ENCODE measurements at regions not wholly inside any gene's neighbourhood (a gene's known extent, or its start where the extent isn't known, plus 50 kb on each side); places are given as distances from the start of the nearest gene placed in this dataset.

DNA sequence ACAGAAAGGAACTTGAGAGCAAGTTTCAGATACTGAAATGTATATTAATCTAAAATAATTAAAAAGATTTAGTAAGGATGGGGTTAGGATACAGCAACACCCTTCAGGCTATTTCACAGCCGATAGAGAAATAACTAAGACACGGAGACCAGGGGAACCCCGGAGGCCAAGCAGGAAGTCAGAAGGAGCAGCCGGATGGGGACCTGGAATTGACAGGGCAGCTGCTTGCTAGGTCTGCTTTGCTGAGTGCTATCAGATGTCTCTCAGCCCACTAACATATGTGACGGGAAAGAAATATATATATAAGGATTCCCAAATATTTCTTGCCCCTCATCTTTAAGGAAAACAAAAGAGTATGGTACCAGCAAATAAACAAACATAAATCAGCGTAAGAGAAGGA lies 154.1 kb upstream of the CDH5 start:
- intact Hi-C loops (cut with micrococcal nuclease), result no loop called here

DNA sequence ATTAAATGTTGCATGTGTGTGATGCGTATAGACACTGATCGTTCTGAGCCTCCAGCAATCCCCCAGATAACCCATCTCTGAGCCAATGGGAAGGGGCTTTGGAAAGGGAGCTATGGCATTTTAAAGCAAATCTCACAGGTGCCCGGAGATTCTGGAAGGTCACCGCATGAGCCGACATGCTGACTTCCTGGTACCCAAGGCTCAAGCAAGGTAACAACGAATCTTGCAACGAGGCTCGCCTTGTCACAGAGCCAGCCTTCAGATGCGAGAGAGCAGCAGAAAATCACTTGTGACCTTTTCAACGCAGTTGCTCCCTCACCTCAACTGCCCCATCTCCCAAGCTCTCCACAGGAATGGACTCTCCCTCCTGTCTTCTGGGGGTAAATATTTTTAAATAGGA lies 154.8 kb upstream of the CDH5 start:
- intact Hi-C loops (cut with micrococcal nuclease), result no loop called here

DNA sequence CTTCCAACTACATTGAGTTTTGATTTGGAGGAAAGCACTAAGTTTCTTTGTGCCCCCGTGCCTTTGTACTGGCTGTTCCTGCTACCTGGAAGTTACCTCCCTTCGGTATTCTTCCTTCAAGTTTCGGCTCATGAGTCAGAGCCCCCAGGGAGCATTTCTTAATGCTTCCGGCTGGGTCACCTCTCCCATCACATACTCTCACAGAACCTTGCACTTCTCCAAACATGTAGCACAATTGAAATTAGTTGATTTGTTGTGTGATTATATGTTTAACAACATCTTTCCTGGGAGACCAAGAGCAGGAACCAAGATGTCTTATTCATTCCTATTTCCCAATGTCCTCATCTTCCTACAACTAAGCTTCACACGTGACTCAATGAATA lies 158.6 kb upstream of the CDH5 start:
- intact Hi-C loops (cut with micrococcal nuclease), result no loop called here

DNA sequence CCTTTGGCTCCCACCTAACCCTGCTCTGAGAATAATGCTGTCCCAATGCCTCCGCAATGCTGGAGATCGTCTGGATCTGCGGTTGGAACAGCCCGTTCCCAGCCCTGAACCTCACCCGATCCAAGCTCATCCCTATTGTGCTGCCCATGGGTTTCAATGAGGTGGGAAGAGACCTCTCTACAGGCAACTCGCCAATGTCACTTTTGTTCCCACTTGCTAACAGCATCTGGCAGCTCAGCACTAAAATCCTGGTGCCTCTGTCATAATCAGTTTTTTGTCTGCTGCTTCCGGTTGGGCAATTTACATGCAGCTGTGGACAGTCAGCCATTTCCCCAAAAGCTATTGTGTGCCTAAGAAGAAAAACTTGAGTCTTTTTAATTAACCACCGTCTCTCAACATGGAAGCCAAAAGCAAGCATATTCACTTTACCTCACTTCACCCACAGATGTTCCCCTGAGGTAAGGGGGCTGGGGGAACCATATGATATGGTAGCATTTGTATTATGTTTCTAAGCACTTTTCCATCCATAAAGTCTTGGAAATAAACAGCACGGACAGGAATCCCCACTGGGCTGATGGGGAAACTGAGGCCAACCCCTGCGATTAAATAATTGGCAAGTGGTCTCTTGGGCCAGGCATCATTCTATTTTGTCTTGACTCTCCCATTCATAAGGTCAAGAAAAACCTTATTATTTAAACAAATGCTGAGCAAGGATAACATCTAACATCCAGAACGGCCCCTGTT lies 159.2 kb upstream of the CDH5 start:
- intact Hi-C loops (cut with micrococcal nuclease), result no loop called here

DNA sequence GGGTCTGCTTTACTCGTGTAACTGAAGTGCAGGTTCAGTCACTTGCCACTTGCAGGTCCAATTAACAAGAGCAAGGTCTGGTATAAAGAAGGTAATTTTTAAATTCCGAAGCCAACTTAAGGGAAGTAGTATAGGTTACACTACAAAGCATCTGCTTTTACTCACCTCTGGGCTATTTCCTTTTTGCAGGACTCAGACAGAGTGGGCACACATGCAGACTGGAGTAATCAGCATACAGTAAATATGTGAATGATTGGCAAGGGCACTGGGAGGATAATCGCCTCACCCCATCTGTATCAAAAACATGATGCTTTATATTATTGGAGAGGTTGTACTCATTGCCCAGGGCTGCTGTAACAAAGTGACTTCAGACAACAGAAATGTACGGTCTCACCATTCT lies 160.1 kb upstream of the CDH5 start:
- intact Hi-C loops (cut with micrococcal nuclease), result no loop called here

DNA sequence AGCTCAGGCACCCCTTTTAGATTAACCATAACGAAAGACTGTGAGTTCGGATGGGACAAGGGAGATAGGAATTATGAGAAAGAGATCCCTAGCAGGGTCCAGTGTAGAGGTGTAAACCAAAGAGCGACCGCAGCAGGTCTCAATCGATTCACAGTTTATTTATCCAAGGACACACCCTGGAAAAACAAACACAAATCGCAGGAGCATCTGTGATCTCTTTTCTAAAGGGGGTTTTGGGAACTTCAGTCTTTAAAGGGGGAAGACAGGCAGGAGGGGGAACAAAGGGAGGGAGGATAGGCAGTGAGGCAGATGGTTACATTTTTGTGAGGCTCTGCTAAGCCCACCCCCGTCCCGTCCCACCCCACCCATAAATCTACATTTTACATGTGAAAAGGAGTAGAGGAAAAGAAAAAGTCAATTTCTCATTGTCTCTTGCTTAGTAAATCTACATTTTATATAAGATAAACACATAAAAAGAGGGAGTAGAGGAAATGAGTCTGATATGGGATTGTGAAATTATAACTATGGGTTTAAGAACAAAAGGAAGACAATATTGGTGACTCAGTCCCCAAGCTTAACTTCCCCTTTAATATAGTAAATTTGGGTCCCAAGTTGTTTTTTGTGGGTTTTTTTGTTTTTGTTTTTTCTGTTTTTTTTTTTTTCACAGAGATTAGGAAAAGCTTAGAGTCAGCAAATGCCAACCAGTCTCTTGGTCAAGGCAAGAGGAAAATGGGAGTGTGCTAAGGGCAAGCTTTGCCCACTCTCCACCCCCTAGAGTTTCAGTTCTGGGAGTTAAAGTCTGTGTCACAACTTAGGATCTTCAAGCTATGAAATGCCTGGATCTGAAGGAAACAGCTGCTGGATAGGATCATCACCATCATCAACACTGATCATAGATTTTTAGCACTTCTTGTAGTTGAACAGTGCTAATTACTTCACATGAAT lies 160.9 kb upstream of the CDH5 start:
- intact Hi-C loops (cut with micrococcal nuclease), result no loop called here

DNA sequence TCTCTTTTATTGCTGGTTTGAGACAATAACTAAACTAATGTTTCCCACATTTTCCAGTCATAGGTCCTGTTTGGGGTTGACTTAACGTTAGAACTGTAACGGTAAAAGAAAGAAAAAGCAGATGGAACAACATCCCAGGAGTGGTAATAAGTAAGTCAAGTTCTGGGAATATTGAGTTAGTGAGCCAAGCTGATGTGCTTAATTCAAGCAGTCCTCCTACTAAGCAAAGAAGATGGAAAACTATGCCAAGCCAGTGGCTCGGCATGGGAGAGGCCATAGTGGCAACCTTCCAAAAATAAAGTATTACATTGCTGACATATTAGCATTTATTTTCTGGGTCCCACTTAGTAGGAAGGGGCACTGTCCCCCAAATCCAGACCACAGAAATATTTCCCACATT lies 161.7 kb upstream of the CDH5 start:
- intact Hi-C loops (cut with micrococcal nuclease), result no loop called here

DNA sequence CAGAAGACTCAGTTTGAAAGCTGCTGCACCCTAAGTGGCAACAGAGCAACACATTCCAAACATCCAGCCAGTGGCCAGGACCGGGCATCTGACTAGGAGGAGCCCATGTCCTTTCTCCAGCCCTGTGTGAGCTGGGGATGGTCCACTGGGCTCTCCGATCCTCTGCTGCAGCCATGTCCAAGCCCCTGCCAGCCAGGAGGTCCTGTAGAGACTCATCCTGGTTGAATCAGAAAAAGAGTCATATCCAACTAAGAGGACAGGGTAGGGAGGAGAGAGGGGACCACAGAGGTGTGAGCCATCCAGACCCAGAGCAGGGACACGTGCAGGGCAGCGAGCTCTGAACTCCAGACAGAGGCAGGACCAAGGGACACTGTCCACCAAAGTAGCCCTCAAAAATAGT lies 163.0 kb upstream of the CDH5 start:
- intact Hi-C loops (cut with micrococcal nuclease), result no loop called here

DNA sequence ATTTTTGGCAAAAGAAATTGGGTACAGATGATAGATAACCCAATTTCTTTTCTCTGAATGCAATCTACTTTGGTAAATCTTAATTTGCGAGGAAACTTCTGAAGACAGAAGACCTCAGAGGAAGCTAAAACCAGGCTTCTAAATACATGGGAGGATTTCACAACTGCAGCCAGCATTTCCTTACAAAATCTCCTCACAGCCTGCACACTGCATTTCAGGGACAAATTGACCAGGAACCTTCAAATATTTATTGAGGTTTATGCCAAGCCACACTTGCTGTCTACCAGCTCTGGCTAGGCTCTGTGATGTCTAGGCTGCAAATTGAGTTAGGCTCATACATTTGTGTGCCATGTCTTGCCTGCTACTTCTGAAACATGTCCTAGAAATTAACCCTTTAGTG lies 167.3 kb upstream of the CDH5 start:
- intact Hi-C loops (cut with micrococcal nuclease), result no loop called here

DNA sequence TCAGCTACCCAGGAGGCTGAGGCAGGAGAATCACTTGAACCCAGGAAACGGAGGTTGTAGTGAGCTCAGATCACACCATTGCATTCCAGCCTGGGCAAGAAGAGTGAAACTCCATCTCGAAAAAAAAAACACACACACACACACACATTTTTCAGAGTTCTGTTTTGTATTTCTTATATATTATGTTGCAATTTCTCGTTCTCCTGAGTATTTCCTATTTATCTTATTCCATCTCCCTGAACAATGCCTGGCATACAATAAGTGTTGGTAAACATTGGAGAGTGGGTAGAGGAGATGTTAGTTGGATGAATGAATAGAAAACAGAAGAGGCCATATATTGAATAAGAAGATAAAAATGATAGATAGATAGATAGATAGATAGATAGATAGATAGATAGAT lies 167.8 kb upstream of the CDH5 start:
- intact Hi-C loops (cut with micrococcal nuclease), result no loop called here

DNA sequence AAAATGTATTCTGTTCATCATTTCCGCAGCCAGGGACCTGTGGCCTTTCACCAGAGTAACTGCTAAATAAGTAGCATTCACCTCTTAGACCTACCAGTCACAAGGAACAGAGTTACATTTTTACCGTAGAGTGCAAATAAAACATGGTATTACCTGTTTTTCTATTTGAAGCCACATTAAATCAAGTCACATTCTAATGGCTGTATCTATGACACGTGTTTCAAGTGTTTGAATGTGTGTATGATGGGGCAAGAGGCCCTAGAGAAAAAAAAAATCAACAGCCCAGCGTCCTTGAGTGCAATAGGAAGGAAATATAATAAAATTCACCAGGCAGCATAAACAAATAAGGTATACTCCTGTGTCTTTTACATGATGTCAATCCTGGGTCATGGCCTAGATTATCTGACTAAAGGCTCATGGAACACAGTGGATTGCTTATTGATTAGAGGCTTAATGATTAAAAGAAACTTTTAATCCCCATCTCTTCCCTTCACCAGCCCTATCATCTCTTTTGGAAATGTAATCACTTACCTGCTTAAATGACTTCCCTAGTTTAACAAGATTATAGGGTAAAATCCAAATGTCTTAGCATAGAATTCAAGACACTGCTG lies 168.7 kb upstream of the CDH5 start:
- intact Hi-C loops (cut with micrococcal nuclease), result no loop called here

DNA sequence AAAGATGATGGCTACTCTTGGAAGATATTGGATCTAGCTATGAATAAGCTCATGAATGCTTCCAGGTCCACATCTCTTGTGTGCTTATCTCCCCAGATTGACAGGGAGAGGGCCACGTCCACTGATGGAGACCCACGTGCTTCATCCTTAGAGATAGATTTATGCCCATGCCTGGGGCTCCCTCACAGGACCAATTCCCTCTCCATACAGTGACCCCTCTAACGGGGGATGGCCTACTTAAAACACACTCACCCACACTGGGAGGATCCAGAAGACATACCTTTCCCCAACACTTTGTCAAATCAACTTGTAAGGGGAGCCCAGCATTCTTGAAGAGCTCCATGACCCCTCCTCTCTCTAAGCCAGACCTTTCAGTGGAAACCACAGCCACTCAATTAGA lies 169.7 kb upstream of the CDH5 start:
- intact Hi-C loops (cut with micrococcal nuclease), result no loop called here

DNA sequence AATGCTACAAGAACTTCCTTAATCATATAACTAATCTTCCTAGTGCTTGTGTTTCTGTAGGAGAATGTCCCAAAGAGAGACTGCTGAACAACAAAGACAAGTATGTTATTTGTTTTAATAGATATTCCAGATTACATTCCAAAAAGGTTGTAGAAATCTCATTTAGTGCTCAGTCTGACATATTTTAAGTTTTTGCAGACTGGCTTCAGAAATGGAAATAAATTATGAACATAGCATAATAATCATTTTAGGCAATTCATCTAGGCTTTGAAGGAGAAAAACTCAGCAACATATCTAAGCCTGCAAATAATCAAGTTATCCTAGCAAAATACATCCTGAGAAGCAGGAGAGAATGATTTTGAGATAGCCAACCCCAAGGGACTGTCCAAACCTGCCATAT lies 171.6 kb upstream of the CDH5 start:
- intact Hi-C loops (cut with micrococcal nuclease), result no loop called here

DNA sequence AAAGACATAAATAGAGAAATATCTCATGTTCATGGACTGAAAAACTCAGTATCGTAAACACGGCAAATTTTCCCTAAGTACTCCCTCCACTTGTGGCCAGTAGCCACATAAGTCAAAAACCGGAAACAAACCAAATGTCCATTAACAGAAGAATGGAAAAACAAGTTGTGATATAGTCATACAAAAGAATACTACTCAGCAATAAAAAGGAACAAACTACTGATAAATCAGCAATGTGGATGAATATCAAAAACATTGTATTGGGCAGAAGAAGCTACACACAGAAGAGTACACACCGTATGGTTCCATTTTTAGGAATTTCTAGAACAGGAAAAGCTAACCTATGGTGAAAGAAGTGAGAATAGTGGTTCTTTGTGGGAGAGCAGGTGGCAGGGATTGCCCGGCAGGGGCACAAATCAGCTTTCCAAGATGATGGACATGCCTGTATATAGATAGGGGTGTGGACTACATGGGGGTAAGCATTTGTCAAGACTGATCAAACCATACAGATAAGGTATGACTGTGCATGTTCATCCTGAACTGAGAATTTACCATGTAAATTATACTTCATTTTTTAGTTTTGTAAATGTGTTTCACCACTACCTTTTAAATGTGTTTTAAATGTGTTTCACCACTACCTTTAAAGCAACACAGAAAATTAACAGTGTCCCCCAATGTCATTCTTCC lies 172.8 kb upstream of the CDH5 start:
- intact Hi-C loops (cut with micrococcal nuclease), result no loop called here

DNA sequence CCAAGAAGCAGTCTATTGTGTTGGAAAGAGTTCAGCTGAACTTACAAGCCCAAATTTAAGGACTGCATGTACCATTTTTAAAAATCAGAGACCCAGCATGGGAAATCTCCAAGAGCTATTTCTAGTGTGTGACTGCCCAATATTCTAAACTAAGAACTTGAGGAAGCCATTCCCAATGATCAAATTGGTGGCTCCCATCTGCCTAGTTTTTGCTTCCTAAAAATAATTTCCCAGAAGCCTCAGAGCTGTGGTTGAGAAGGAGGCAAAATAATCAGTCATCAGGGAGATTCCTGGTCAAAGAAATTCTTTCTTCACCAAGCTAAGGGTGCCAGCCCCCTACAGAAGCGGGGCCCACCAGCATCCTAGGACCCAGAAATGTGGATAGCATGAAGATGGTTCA lies 176.1 kb upstream of the CDH5 start:
- intact Hi-C loops (cut with micrococcal nuclease), result no loop called here

DNA sequence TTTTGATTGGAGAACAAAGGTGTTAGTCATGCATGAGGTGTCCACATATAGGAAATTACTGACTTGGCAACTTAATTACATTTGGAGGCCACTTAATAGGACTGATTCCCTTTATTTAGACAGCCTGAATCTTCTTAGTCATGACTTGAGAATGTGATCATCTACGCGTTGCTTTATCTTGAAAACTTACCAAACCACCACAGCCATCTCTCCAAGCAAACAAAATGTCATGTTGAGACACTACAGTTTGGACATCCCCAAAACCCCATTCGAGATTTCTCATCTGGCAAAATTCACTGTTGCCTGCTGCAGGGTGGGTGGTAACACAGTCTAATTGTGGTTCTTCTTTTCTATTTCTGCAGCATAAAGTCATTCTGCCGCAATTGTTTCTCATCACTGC lies 176.5 kb upstream of the CDH5 start:
- intact Hi-C loops (cut with micrococcal nuclease), result no loop called here

DNA sequence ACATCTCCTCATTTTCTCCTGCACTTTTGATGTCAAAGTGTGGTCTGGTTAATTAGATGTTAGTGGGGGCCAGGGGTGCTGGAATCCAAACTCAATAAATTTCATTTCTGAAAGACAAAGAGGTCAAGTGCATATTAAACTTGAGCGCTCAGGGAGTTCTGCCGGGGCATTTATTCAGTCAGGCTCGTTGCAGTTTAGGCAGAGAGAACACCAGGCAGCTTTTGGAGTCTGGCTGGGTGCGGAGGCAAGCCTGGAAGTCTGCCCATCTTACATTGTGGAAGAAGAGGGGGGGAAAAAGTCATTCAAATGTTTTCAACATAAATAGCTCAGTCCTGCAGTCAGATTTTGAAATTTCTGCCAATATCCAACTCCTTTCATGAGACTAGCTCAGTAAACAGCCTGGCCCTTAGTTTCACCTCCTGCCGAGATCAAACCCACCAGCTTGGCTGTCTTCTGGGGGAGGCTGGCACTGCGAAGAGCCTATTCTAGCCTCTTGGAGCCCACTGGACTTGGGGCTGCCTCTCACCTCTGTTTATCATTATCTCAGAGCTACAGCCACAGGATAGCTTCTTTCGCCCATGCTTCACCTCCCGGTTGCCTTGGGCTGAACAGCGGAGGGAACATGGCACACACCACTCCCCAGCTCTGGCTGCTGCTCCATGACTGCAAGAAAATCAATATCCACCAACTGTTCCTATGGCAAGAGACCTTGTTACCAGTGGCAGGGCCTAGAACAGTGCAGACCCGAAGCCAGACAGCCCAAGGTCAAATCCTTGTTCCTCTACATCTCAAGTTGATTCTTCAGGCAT lies 177.4 kb upstream of the CDH5 start:
- intact Hi-C loops (cut with micrococcal nuclease), result no loop called here

DNA sequence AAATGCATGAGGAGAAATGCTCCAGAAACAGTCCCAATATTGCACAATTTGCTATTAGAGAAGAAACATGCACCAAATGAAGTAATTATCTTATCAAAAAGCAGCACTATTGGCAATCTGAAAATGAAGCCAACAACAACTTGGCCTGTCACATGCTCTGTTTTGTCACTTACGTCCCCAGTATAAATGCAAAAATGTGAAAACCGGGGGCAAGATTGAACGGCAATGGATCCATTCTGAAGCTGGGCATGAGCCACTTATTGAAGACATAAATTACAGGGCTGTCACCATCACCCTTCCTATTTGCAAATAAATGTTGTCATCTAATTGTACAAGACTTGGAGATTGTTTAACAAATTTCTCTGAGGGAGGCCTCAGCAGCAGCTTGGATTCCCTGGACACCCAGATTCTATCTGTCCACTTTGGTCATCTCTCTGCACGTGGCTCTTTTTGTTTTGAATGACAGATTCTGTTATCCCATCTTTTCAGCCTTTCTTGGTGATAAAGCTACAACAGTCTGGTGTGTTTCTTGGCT lies 180.2 kb upstream of the CDH5 start:
- intact Hi-C loops (cut with micrococcal nuclease), result no loop called here

DNA sequence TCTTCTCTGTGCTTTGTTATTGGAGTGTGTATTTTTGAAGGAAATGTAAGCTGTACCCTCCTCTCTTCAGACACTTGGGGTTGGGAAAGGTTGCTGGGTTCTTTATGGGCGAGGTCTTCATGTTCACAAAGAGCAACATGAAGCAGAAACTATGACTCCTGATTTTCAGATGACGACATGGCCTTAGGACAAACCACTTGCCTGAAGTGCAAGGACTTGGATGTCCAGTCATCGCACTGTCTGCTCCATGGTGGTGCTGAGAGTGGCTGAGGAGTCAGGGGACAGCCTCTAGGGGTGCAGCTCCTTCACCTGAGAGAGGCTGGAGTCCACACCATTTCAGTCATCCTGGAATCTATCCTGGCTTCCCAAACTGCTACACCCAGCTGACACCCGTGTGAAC lies 183.9 kb upstream of the CDH5 start:
- intact Hi-C loops (cut with micrococcal nuclease), result no loop called here

DNA sequence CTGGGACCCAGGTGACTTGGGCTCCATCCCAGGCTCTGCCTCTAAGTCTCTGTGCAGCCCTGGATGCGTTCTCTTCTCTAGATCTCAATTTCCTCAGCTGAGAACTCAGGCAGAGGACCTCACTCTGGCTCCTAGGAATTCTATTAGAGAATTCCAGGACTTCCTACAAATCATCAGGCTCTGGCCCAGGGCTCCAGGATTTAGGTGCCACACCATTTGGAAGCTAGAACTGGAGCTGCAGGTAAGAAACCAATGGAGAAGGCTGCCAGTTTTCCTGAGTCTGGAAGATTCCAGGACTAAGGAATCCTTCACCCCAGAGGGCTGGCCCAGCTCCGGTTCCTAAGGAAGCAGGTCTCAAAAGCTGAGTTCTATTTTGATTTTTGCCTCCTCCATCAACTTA lies 189.8 kb upstream of the CDH5 start:
- intact Hi-C loops (cut with micrococcal nuclease), result no loop called here

DNA sequence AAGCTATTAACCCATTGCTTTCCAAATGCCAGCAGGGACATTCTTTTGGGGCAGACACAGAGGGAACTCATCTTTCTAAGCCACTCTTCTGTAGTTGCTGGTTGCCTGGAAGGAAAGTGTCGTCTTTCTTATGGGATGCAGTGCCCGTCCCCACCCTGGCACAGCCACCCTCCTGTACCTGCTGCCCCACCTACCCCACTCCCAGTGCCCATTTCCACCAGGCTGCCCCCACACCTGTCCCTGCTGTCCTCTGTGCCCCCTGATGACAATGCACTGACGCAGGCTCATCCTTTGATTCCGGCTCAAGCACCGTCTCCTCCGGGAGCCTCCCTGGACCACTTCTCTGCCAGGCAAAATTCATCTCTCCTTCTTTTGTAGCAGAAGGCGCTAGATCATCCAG lies 190.4 kb upstream of the CDH5 start:
- intact Hi-C loops (cut with micrococcal nuclease), result no loop called here
